ENCODE measurements at regions not wholly inside any gene's neighbourhood (a gene's known extent, or its start where the extent isn't known, plus 50 kb on each side); places are given as distances from the start of the nearest gene placed in this dataset.

- TF ChIP-seq CTCF (IDR thresholded peaks at IDR 0.05), result no peak
- no peak for TF ChIP-seq FOXJ3 (CRISPR knock-in tag; IDR thresholded peaks at IDR 0.05)
- no peak for TF ChIP-seq EP300 (IDR thresholded peaks at IDR 0.05; ENCODE audit: borderline replicate concordance in 1 of 2, low read depth in 1 of 2, low read length in 1 of 2)
- no peak for TF ChIP-seq JUND (IDR thresholded peaks at IDR 0.05)
- TF ChIP-seq RXRA (IDR thresholded peaks at IDR 0.05; ENCODE audit: borderline replicate concordance, low read depth), result no peak
- TF ChIP-seq GATA2 (CRISPR knock-in tag; IDR thresholded peaks at IDR 0.05), result no peak
- no peak for TF ChIP-seq REST (IDR thresholded peaks at IDR 0.05; ENCODE audit: low read depth, low read length)
- no peak for TF ChIP-seq SIN3A (IDR thresholded peaks at IDR 0.05; ENCODE audit: borderline replicate concordance, low read depth, low read length)
- no peak for TF ChIP-seq MAX (IDR thresholded peaks at IDR 0.05; ENCODE audit: low read depth)
- no peak for TF ChIP-seq CHD2 (IDR thresholded peaks at IDR 0.05; ENCODE audit: low read length, partially characterized antibody)
- no peak for TF ChIP-seq GABPA (IDR thresholded peaks at IDR 0.05; ENCODE audit: low read depth)
- no peak for TF ChIP-seq ZBTB33 (IDR thresholded peaks at IDR 0.05; ENCODE audit: borderline replicate concordance, low read depth)
- no peak for TF ChIP-seq YY1 (IDR thresholded peaks at IDR 0.05; ENCODE audit: low read depth)
These were observed 1115.6 kb upstream of the CNTN5 start for GRCh38 chr11:97905101-97905500.

Measured in SK-N-SH (cell line).